HG02884 (cell line): ENCODE measurements at regions not wholly inside any gene's neighbourhood (a gene's known extent, or its start where the extent isn't known, plus 50 kb on each side); places are given as distances from the start of the nearest gene placed in this dataset.

Experiments used
- ATAC-seq: cut with Tn5 transposase; IDR thresholded peaks from one replicate; pipeline ENCODE4 v1.9.1; 2021; ENCODE audit warnings: mild to moderate bottlenecking, moderate library complexity; ENCODE audit not compliant: unreplicated experiment

GRCh38 chr5:167639766-167640165, 651.7 kb upstream of the WWC1 start:
- ATAC-seq = no peak

- no peak for ATAC-seq
These were observed 649.3 kb upstream of the WWC1 start for GRCh38 chr5:167642181-167642580.

- no peak for ATAC-seq
These were observed 648.5 kb upstream of the WWC1 start for GRCh38 chr5:167642779-167643517.

GRCh38 chr5:167643631-167644280, 647.7 kb upstream of the WWC1 start:
- ATAC-seq = no peak

- no peak for ATAC-seq
These were observed 646.8 kb upstream of the WWC1 start for GRCh38 chr5:167644619-167645018.

- ATAC-seq = no peak
These were observed 642.0 kb upstream of the WWC1 start for GRCh38 chr5:167649471-167649870.

- ATAC-seq = no peak
These were observed 638.8 kb upstream of the WWC1 start for GRCh38 chr5:167652690-167653089.

GRCh38 chr5:167653645-167654106, 637.8 kb upstream of the WWC1 start:
- no peak for ATAC-seq

- no peak for ATAC-seq
These were observed 634.4 kb upstream of the WWC1 start for GRCh38 chr5:167657016-167657415.

- ATAC-seq = no peak
These were observed 632.6 kb upstream of the WWC1 start for GRCh38 chr5:167658889-167659288.

GRCh38 chr5:167661605-167662004, 629.8 kb upstream of the WWC1 start:
- no peak for ATAC-seq

GRCh38 chr5:167664222-167664804, 627.1 kb upstream of the WWC1 start:
- no peak for ATAC-seq

- no peak for ATAC-seq
These were observed 625.5 kb upstream of the WWC1 start for GRCh38 chr5:167665841-167666375.

- ATAC-seq = no peak
These were observed 620.3 kb upstream of the WWC1 start for GRCh38 chr5:167671176-167671575.

GRCh38 chr5:167673942-167674341, 617.5 kb upstream of the WWC1 start:
- no peak for ATAC-seq

- no peak for ATAC-seq
These were observed 613.0 kb upstream of the WWC1 start for GRCh38 chr5:167678481-167678880.

GRCh38 chr5:167684251-167684650, 607.2 kb upstream of the WWC1 start:
- no peak for ATAC-seq

- no peak for ATAC-seq
These were observed 602.9 kb upstream of the WWC1 start for GRCh38 chr5:167688341-167689130.

GRCh38 chr5:167694325-167695147, 596.9 kb upstream of the WWC1 start:
- ATAC-seq = no peak
